Uterus (tissue), 2 donors: ENCODE measurements at regions not wholly inside any gene's neighbourhood (a gene's known extent, or its start where the extent isn't known, plus 50 kb on each side); places are given as distances from the start of the nearest gene placed in this dataset.

Experiments
- CTCF ChIP-seq, 4 experiments: fragments of 200-600 bp in 2 of 4; fragments of 450-650 bp in 2 of 4; sonication (generic) in 2 of 4; IDR thresholded peaks; one replicate each; pipeline ENCODE4 v1.5.1; 2016 to 2019; ENCODE audit warnings: antibody characterized with exemption in 4 of 4, mild to moderate bottlenecking in 2 of 4, moderate library complexity in 1 of 4
- POLR2A ChIP-seq, 2 donors: fragments of 450-650 bp; IDR thresholded peaks; one replicate each; pipeline ENCODE4 v1.6.1; 2016; ENCODE audit warnings: antibody characterized with exemption in 2 of 2, mild to moderate bottlenecking in 1 of 2, moderate library complexity in 1 of 2

DNA sequence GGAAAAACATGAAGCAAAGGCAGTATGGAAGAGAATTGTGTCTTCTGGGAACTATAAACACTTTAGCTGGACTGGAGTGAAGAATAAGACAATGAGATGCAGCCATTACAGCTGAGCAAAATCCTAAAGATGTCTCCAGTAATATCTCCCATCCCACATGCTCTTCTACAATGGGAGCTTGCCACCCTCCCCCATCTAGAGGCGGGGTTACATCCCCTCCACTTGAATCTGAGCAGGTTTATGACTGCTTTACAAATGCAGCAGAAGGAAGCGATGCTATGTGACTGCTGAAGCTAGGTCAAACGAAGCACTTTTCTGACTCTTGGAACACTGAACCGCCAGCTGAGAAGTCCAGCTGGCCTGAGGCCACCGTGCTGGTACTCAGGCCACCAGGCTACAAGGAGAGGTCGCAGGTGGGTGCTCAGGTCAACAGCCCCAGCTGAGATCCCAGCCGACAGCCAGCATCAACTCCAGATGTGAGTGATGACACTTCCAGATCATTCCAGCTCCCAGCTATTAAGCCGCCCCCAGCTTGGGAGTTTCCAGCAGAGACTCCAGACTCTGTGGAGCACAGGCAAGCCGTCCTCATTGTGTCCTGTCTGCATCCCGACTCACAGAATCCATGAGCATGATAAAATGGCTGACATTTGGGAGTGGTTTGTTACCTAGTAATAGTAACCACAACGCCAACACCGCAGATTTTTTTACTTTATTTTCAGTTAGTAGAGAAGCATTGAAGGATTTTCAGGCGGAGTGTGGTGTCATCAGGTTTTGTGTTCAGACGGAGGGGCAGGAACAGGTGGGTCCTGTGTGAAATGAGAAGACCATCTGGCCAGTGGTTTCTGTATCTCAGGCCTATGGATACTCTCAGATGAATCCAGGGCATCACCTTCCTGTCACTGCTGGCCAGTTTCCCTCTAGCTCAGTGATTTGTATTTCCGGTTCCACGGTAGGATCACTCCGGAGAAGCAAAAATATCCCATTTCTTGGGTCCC lies 89.3 kb downstream of the NPY start:
- TF ChIP-seq CTCF (IDR thresholded peaks at IDR 0.05) = no peak
- TF ChIP-seq POLR2A (IDR thresholded peaks at IDR 0.05) = no peak
